ENCODE measurements at regions not wholly inside any gene's neighbourhood (a gene's known extent, or its start where the extent isn't known, plus 50 kb on each side); places are given as distances from the start of the nearest gene placed in this dataset.

GRCh38 chr9:109619310-109619709 is 121.2 kb upstream of the PTPN3 start:
- no peak for TF ChIP-seq POU6F1 (CRISPR knock-in tag; IDR thresholded peaks at IDR 0.05; ENCODE audit: borderline replicate concordance, low read depth)
- no peak for TF ChIP-seq GLIS3 (CRISPR knock-in tag; IDR thresholded peaks at IDR 0.05)
- no peak for TF ChIP-seq ZFP3 (CRISPR knock-in tag; IDR thresholded peaks at IDR 0.05)
- no peak for TF ChIP-seq ZFP30 (CRISPR knock-in tag; IDR thresholded peaks at IDR 0.05)
- no peak for TF ChIP-seq CREB5 (CRISPR knock-in tag; IDR thresholded peaks at IDR 0.05; ENCODE audit: low read depth)
- TF ChIP-seq CSRNP3 (CRISPR knock-in tag; IDR thresholded peaks at IDR 0.05): no peak
- no peak for TF ChIP-seq ZNF70 (CRISPR knock-in tag; IDR thresholded peaks at IDR 0.05)
- no peak for TF ChIP-seq ESRRG (CRISPR knock-in tag; IDR thresholded peaks at IDR 0.05)
- TF ChIP-seq ARNTL (CRISPR knock-in tag; IDR thresholded peaks at IDR 0.05; ENCODE audit: borderline replicate concordance, low read depth): no peak
- no peak for TF ChIP-seq PATZ1 (CRISPR knock-in tag; IDR thresholded peaks at IDR 0.05; ENCODE audit: borderline replicate concordance)
- TF ChIP-seq ZNF8 (CRISPR knock-in tag; IDR thresholded peaks at IDR 0.05): no peak
- no peak for TF ChIP-seq TSHZ2 (CRISPR knock-in tag; IDR thresholded peaks at IDR 0.05)

Measured in SK-N-SH treated with all-trans-retinoic acid at 6 μM for 48 hours (cell line).